GM23338 (cell line): ENCODE measurements at regions not wholly inside any gene's neighbourhood (a gene's known extent, or its start where the extent isn't known, plus 50 kb on each side); places are given as distances from the start of the nearest gene placed in this dataset.

Source experiments
- EZH2 ChIP-seq: fragments of 200-600 bp; sonication (generic); IDR thresholded peaks from one replicate; pipeline ENCODE4 v1.8.0; 2017; ENCODE audit warnings: antibody characterized with exemption, mild to moderate bottlenecking, low read depth; ENCODE audit not compliant: unreplicated experiment
- EZH2phosphoT487 ChIP-seq: fragments of 200-600 bp; sonication (generic); IDR thresholded peaks from one replicate; pipeline ENCODE4 v1.8.1; 2018; ENCODE audit warnings: antibody characterized with exemption; ENCODE audit not compliant: unreplicated experiment
- POLR2AphosphoS5 ChIP-seq: IDR thresholded peaks from 2 replicates; pipeline ENCODE4 v1.6.1; 2016; ENCODE audit warnings: antibody characterized with exemption, low read depth
- STAT1 ChIP-seq: IDR thresholded peaks from one replicate; pipeline ENCODE4 v1.6.1; 2016; ENCODE audit warnings: antibody characterized with exemption; ENCODE audit not compliant: unreplicated experiment
- TF ChIP-seq, protein P1 (sequence below), 2 experiments: fragments of 200-600 bp in 1 of 2; sonication (generic) in 1 of 2; conservative IDR thresholded peaks; 2 replicates each; pipeline versions ENCODE4 v1.5.1 to v1.6.1; 2016 to 2017; ENCODE audit warnings: antibody characterized with exemption in 2 of 2, low read depth in 2 of 2, mild to moderate bottlenecking in 2 of 2, moderate library complexity in 1 of 2

DNA sequence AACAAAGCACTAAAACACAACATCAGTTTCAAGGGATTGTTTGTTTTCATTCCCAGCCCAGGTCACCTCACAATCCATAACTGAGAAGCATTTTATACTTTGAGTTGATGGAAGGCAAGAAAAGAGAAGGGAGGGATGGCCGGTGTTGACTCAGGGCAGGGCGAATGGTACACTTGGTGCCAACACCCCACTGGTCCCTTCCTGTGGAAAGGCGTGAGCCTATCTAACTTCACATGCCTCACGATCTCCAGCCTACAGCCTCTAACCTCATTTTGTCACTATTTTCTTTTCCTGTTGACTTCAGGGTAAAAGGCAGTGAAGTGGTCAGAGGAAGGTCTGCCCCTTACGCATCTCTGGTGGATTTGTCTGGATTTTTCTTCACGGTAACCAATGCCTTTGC lies 53.5 kb upstream of the SASH1 start:
- TF ChIP-seq POLR2AphosphoS5 (no peak), EZH2 (no peak), STAT1 (no peak), EZH2phosphoT487 (no peak)
- TF ChIP-seq, protein P1, sequence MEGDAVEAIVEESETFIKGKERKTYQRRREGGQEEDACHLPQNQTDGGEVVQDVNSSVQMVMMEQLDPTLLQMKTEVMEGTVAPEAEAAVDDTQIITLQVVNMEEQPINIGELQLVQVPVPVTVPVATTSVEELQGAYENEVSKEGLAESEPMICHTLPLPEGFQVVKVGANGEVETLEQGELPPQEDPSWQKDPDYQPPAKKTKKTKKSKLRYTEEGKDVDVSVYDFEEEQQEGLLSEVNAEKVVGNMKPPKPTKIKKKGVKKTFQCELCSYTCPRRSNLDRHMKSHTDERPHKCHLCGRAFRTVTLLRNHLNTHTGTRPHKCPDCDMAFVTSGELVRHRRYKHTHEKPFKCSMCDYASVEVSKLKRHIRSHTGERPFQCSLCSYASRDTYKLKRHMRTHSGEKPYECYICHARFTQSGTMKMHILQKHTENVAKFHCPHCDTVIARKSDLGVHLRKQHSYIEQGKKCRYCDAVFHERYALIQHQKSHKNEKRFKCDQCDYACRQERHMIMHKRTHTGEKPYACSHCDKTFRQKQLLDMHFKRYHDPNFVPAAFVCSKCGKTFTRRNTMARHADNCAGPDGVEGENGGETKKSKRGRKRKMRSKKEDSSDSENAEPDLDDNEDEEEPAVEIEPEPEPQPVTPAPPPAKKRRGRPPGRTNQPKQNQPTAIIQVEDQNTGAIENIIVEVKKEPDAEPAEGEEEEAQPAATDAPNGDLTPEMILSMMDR (conservative IDR thresholded peaks at IDR 0.05; ENCODE audit: low read depth in 2 of 2) = no peak
